ENCODE measurements at regions not wholly inside any gene's neighbourhood (a gene's known extent, or its start where the extent isn't known, plus 50 kb on each side); places are given as distances from the start of the nearest gene placed in this dataset.

- H3K36me3 Mint-ChIP-seq = no peaks in the 10 kb centered on the region
- ATAC-seq = no peak
- H3K27me3 Mint-ChIP-seq = no peaks in the 10 kb centered on the region
- H3K9me3 Mint-ChIP-seq = peaks cover 3% of the 10 kb centered on the region
- DNase-seq (ENCODE audit: low spot score) = no peak
- no peak overlapping the region for H3K4me3 Mint-ChIP-seq
- no peak overlapping the region for H3K27ac Mint-ChIP-seq
- H3K4me1 Mint-ChIP-seq (ENCODE audit: low read depth in 2 of 2) = no peaks in the 10 kb centered on the region
Measured at GRCh38 chr12:83808591-83808990, 1104.0 kb downstream of the SLC6A15 start.

GRCh38 chr12:83807871-83808270 lies 1104.7 kb downstream of the SLC6A15 start:
- no peaks in the 10 kb centered on the region for H3K4me1 Mint-ChIP-seq (ENCODE audit: low read depth in 2 of 2)
- DNase-seq (ENCODE audit: low spot score) = no peak
- H3K36me3 Mint-ChIP-seq = no peaks in the 10 kb centered on the region
- no peak overlapping the region for H3K27ac Mint-ChIP-seq
- peaks cover 3% of the 10 kb centered on the region for H3K9me3 Mint-ChIP-seq
- H3K4me3 Mint-ChIP-seq = no peak overlapping the region
- H3K27me3 Mint-ChIP-seq = no peaks in the 10 kb centered on the region
- no peak for ATAC-seq

GRCh38 chr12:83805873-83806272 lies 1106.7 kb downstream of the SLC6A15 start:
- H3K36me3 Mint-ChIP-seq = no peaks in the 10 kb centered on the region
- peaks cover 3% of the 10 kb centered on the region for H3K9me3 Mint-ChIP-seq
- no peak overlapping the region for H3K4me3 Mint-ChIP-seq
- H3K4me1 Mint-ChIP-seq (ENCODE audit: low read depth in 2 of 2) = no peaks in the 10 kb centered on the region
- DNase-seq (ENCODE audit: low spot score) = no peak
- no peak overlapping the region for H3K27ac Mint-ChIP-seq
- no peak for ATAC-seq
- H3K27me3 Mint-ChIP-seq = no peaks in the 10 kb centered on the region

- no peaks in the 10 kb centered on the region for H3K4me1 Mint-ChIP-seq (ENCODE audit: low read depth in 2 of 2)
- H3K9me3 Mint-ChIP-seq = peaks cover 3% of the 10 kb centered on the region
- H3K4me3 Mint-ChIP-seq = no peak overlapping the region
- DNase-seq (ENCODE audit: low spot score) (no peak), ATAC-seq (no peak)
- H3K36me3 Mint-ChIP-seq = no peaks in the 10 kb centered on the region
- H3K27ac Mint-ChIP-seq = no peak overlapping the region
- H3K27me3 Mint-ChIP-seq = no peaks in the 10 kb centered on the region
Measured at GRCh38 chr12:83805156-83805772, 1107.3 kb downstream of the SLC6A15 start.

- Mint-ChIP-seq H3K27ac (no peak overlapping the region), H3K4me3 (no peak overlapping the region), H3K27me3 (no peaks in the 10 kb centered on the region), H3K36me3 (no peaks in the 10 kb centered on the region), H3K9me3 (peaks cover 9% of the 10 kb centered on the region), H3K4me1 (ENCODE audit: low read depth in 2 of 2) (no peaks in the 10 kb centered on the region)
- DNase-seq (ENCODE audit: low spot score) = no peak
- ATAC-seq = no peak
Measured at GRCh38 chr12:83801972-83802371, 1110.6 kb downstream of the SLC6A15 start.

- Mint-ChIP-seq H3K27me3 (no peaks in the 10 kb centered on the region), H3K4me1 (ENCODE audit: low read depth in 2 of 2) (no peaks in the 10 kb centered on the region), H3K4me3 (no peak overlapping the region), H3K9me3 (peaks cover 6% of the 10 kb centered on the region), H3K36me3 (no peaks in the 10 kb centered on the region), H3K27ac (no peak overlapping the region)
- ATAC-seq = no peak
- no peak for DNase-seq (ENCODE audit: low spot score)
Measured at GRCh38 chr12:83800022-83800421, 1112.6 kb downstream of the SLC6A15 start.

- Mint-ChIP-seq H3K36me3 (no peaks in the 10 kb centered on the region), H3K27me3 (no peaks in the 10 kb centered on the region), H3K4me3 (no peak overlapping the region), H3K9me3 (peaks cover 6% of the 10 kb centered on the region), H3K27ac (no peak overlapping the region), H3K4me1 (ENCODE audit: low read depth in 2 of 2) (no peaks in the 10 kb centered on the region)
- ATAC-seq = no peak
- no peak for DNase-seq (ENCODE audit: low spot score)
Measured at GRCh38 chr12:83796531-83796930, 1109.8 kb downstream of the TMTC2 start.

GRCh38 chr12:83793616-83794015 lies 1106.9 kb downstream of the TMTC2 start:
- Mint-ChIP-seq H3K27ac (no peak overlapping the region), H3K4me3 (no peak overlapping the region), H3K27me3 (no peaks in the 10 kb centered on the region), H3K9me3 (peaks cover 7% of the 10 kb centered on the region), H3K36me3 (peaks cover 4% of the 10 kb centered on the region), H3K4me1 (ENCODE audit: low read depth in 2 of 2) (no peaks in the 10 kb centered on the region)
- DNase-seq (ENCODE audit: low spot score) = no peak
- no peak for ATAC-seq

GRCh38 chr12:83784298-83784890 lies 1097.7 kb downstream of the TMTC2 start:
- Mint-ChIP-seq H3K36me3 (no peaks in the 10 kb centered on the region), H3K9me3 (peaks cover 14% of the 10 kb centered on the region), H3K4me3 (no peak overlapping the region), H3K27ac (no peak overlapping the region), H3K27me3 (no peaks in the 10 kb centered on the region), H3K4me1 (ENCODE audit: low read depth in 2 of 2) (no peaks in the 10 kb centered on the region)
- ATAC-seq = no peak
- no peak for DNase-seq (ENCODE audit: low spot score)

- no peak overlapping the region for H3K27ac Mint-ChIP-seq
- H3K27me3 Mint-ChIP-seq = no peaks in the 10 kb centered on the region
- no peaks in the 10 kb centered on the region for H3K36me3 Mint-ChIP-seq
- no peak for ATAC-seq
- H3K9me3 Mint-ChIP-seq = peaks cover 31% of the 10 kb centered on the region
- no peak overlapping the region for H3K4me3 Mint-ChIP-seq
- DNase-seq (ENCODE audit: low spot score) = no peak
- no peaks in the 10 kb centered on the region for H3K4me1 Mint-ChIP-seq (ENCODE audit: low read depth in 2 of 2)
Measured at GRCh38 chr12:83779526-83779925, 1092.8 kb downstream of the TMTC2 start.

- Mint-ChIP-seq H3K27me3 (no peaks in the 10 kb centered on the region), H3K4me3 (no peak overlapping the region)
Measured at GRCh38 chr12:83769151-83769550, 1082.4 kb downstream of the TMTC2 start.

GRCh38 chr12:83767723-83768122 lies 1081.0 kb downstream of the TMTC2 start:
- Mint-ChIP-seq H3K4me1 (ENCODE audit: low read depth in 2 of 2) (no peaks in the 10 kb centered on the region), H3K4me3 (no peak overlapping the region), H3K36me3 (peaks cover 9% of the 10 kb centered on the region), H3K27ac (no peak overlapping the region), H3K27me3 (no peaks in the 10 kb centered on the region), H3K9me3 (peaks cover 14% of the 10 kb centered on the region)
- DNase-seq (ENCODE audit: low spot score) (no peak), ATAC-seq (no peak)

More at GRCh38 chr12:83769151-83769550, 1082.4 kb downstream of the TMTC2 start:
- no peak for ATAC-seq
- Mint-ChIP-seq H3K36me3 (peaks cover 14% of the 10 kb centered on the region), H3K9me3 (peaks cover 15% of the 10 kb centered on the region), H3K27ac (no peak overlapping the region), H3K4me1 (ENCODE audit: low read depth in 2 of 2) (no peaks in the 10 kb centered on the region)
- DNase-seq (ENCODE audit: low spot score) = no peak

GRCh38 chr12:83763425-83763824 lies 1076.7 kb downstream of the TMTC2 start:
- Mint-ChIP-seq H3K4me1 (ENCODE audit: low read depth in 2 of 2) (no peaks in the 10 kb centered on the region), H3K27ac (no peak overlapping the region)

GRCh38 chr12:83759906-83760305 lies 1073.2 kb downstream of the TMTC2 start:
- H3K27ac Mint-ChIP-seq = no peak overlapping the region
- no peak overlapping the region for H3K4me3 Mint-ChIP-seq
- no peaks in the 10 kb centered on the region for H3K27me3 Mint-ChIP-seq
- no peak for DNase-seq (ENCODE audit: low spot score)
- peaks cover 17% of the 10 kb centered on the region for H3K9me3 Mint-ChIP-seq
- no peaks in the 10 kb centered on the region for H3K36me3 Mint-ChIP-seq
- no peaks in the 10 kb centered on the region for H3K4me1 Mint-ChIP-seq (ENCODE audit: low read depth in 2 of 2)
- no peak for ATAC-seq

More at GRCh38 chr12:83763425-83763824, 1076.7 kb downstream of the TMTC2 start:
- H3K4me3 Mint-ChIP-seq = no peak overlapping the region
- no peak for DNase-seq (ENCODE audit: low spot score)
- peaks cover 13% of the 10 kb centered on the region for H3K9me3 Mint-ChIP-seq
- H3K27me3 Mint-ChIP-seq = no peaks in the 10 kb centered on the region
- no peak for ATAC-seq
- no peaks in the 10 kb centered on the region for H3K36me3 Mint-ChIP-seq

Measured in natural killer cell treated with Interleukin-12 subunit alpha and Interleukin-12 subunit beta and Interleukin-15 and Interleukin-18, amount 100 ng/mL, for 72 hours (primary cell).